ENCODE measurements at regions not wholly inside any gene's neighbourhood (a gene's known extent, or its start where the extent isn't known, plus 50 kb on each side); places are given as distances from the start of the nearest gene placed in this dataset.

DNA sequence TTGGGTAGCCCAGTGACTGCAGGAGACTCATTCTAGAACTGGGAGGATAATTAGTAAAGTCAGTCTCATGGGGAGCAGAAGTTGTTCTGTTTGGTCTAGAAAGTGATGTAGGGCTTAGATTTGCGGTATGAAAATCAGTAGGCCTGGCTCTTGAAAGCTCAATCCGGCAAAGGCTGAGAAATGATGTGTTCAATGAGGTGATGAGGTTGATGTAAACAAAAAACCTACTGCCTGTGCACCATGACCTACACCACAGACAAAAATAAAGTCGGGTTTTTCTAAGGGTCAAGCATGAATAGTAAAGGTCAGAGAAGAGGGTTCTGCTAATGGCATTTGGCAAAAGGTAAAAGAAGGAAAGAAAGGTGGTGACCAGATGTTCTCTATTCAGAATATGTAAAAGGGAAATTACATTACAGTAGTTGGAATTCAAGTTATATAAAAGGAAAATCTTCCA lies 80.8 kb upstream of the COL5A2 start:
- TF ChIP-seq CTCF (IDR thresholded peaks at IDR 0.05) (no peak), POLR2A (IDR thresholded peaks at IDR 0.05) (no peak)

Measured in heart left ventricle (tissue), 13 donors.